HG03097 (cell line): ENCODE measurements at regions not wholly inside any gene's neighbourhood (a gene's known extent, or its start where the extent isn't known, plus 50 kb on each side); places are given as distances from the start of the nearest gene placed in this dataset.

Experiments used
- ATAC-seq: cut with Tn5 transposase; IDR thresholded peaks from one replicate; pipeline ENCODE4 v1.9.1; 2021; ENCODE audit not compliant: unreplicated experiment, low FRiP score

DNA sequence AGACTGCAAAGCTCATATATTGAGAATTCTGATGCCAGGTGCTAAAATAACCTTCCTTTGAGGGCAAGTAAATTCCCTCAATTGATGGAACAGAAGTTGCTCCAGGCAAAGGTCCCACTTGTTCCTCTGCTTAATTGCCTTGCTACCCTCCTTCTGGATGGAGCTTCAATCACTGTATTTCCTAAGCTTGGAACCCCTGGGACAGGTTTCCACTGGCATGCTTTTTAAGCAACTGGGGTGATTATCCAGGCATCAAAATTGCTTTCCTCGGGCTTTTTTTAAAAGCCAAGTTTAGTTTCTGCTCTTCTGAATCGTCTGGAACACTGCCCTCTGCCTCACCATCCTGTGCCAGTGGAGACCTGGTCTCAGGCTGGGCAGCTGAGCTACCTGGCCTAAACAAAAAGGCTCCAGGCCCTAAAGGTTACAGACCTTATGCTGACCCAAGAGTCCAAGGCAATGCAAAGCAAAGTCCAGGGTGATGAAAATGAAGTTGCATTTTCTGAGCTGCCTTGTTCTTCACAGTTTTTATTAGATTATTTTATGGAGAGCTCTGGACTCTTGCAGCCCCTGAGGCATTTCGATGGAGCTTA is 167.9 kb upstream of the CD180 start:
- no peak for ATAC-seq

DNA sequence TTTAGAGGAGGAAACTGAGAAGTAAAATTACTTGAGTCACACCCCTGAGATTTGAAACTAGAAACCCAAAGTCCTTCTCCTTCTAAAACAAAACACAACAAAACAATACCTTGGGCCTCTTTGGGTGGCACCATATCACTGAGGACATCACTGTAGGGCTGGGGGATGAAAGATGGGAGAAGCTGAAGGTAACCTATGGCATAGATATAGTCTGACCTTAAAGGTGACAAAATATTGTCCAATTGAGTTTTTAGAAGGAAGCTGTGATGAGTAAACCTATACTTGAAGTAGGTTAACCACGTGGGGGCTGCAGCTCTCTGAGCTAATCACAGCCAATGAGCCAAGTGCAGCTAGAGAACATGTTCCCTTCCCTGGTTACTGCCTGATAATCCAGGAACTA is 167.4 kb upstream of the CD180 start:
- ATAC-seq: no peak

DNA sequence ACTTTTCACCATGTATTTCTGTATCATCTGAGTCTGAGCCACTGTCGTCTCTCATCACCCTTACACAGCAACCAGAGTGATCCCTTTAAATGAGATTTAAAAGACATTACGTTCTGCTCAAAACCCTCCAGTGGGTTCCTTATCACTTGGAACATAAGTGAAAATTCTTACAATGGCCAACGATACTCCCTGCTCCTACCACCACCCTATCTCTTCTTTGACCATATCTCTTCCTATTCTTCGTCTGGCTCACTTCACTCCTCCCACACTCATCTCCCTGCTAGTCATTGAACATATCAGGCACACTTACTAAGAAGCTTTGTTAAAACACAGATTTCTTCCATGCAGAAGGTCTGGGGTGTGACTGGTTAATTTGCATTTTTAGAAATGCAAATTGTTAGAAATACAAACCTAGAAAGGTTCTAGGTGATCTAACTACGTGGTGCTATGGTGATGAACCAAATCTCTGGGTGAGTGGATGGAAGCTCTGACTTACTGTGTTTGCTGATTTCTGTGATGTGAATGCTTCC is 166.6 kb upstream of the CD180 start:
- ATAC-seq: no peak

DNA sequence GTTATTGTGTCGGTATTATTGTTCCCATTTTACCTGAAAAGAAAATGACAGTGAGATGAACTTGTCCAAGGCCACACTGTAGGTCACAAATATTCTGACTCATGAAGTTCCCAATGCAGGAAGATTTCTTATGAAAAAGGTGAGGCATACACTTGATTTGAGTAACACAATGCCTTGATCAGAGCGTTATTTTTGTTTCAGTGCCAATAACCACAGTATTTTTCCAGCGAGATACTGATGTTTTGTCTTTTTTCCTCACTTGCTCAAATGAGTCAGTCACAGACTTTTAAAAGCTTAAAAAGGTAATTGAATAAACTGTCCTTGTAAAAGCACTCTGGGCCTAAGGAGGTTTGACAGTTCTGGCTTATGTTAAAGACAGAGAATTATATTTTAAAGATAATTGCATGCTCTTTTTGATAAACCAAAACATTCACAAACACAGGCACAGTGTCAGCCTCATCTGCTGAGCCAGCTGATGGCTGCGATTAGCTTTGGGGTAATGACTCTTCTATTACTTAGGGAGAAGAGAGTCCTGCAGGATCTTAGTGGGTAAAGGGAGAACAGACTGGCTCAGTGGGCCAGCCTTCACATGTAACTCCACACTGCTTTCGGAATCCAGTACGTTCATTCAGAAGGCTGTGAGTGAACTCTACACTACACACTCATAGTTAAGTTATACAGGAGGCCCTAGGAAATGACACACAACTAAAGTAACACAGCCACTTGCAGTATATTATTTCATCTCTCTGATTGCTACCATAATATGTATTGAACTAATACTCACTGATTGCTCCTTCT is 165.5 kb upstream of the CD180 start:
- ATAC-seq: no peak

DNA sequence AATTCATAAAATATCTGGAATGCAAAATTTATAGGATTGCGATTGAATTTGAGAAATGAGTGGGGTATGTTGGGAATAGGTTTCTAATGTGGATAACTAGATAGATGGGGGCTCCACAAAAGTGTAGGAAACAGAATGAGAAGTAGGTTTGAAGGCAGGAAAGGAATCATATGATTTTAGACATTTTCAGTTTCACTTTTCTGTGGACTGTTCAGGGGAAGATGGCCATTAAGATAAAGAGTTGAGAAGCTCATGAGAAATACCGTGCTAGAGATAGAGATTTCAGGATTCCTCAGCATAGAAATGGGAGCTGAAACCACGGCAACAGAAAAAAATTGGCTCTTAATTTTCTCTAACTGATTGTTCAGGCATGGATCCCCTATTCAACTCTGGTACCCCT is 163.4 kb upstream of the CD180 start:
- no peak for ATAC-seq

DNA sequence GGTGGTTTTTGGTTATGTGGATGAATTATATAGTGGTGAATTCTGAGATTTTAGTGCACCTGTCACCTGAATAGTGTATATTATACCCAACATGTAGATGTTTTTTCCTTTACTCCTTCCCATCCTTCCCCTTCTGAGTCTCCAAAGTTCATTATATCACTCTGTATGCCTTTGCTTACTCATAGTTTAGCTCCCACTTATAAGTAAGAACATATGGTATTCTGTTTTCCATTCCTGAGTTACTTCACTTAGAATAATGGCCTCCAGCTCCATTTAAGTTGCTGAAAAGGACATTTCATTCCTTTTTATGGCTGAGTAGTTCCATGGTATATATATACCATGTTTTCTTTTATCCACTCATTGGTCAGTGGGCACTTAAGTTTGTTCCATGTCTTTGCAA is 161.6 kb upstream of the CD180 start:
- no peak for ATAC-seq

DNA sequence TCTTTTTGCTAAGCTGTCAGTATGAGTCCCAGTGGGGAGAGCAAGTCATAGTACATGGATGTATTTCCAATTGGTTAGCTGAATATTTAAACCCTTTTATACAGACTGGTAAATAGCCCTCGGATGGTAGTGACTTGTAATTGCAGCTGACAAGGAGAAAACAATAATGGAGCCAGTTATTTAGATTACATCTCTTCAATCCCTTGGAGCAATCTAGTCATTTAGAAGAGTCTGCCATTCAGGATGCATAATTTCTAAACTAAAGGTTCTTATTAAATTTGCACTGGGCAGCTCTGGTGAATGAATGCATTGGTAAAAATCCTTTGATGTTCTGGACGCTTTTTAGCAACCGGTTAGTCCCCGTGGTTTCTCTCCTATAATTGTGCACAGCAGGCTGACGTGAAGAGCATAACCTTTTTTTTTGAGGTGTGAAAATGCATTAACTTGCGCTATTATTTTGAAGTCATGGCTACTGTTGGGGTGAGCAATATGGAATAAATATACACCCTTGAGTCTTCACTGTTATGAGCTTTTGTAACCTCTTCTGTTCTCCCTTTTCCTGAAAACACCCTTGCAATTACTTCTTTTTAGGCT is 158.6 kb upstream of the CD180 start:
- ATAC-seq: no peak

DNA sequence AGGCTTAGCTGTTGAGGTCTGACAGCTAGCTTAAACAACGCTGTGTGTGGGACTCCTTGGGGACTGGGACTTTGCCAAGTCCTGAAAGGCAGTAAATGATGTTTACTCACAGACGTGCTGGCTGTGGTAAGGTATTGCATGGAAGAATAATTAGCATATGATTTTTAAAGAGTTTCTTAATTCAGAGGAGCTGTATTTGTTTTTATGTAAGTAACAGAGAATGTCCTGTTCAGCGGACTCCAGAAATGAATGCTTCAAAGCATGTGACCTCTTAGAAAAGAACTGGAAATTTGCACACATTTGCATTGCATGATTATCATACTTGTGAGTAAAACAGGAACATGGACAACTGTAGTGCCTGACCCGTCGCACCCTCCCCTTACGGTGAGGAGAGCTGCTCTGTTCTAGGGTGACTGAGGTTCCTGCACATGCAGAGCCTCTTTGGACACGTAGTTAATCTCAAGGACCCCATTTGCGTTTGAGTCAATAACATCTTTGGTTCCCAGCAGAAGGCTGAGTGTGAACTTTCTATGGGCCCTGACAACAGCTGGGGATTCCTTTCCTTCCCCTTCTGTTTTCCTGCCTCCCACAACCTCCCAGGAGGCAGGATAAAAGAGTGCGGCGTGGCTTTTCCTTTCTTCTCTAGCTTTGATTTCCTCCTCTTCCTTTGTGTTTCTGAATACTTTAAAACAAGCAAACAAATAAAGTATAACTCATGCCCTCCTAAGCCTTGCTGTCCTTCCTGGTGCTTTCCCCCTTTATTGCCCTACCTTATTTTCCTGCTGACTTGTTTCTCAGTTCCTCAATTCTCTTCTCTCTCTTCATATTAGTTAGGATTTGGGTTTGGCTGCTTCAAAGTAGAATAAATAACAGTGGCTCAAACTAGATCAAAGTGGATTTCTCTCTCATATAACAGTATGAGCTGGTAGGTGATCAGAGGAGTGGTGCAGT is 157.2 kb upstream of the CD180 start:
- ATAC-seq: no peak

DNA sequence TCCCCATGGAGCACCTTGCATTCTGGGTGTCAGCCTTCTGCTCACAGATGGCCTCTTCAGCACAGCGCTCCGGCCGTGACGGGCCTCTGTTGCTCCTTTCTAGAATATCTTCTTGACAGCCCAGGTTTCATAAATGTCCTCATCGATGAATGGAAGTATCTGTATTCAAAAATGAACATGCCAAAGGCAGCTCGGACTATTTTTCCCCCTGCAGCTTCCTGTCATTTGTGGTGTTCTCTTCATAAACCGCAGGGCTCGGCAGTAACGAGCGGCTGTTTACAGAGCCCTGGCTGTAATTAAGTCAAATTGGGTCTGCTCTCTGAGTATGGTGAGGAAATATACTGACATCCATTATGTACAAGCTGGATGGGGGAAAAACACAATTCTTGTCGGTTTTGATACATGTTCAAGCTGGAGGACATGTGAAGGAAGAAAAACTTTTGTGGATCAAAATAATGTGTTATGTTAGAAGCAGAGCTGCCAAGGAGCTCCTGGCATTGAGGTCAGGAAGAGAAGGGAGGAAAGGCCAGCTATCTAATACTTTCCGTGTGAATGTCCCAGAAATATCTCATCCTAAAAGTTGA is 154.1 kb upstream of the CD180 start:
- no peak for ATAC-seq

DNA sequence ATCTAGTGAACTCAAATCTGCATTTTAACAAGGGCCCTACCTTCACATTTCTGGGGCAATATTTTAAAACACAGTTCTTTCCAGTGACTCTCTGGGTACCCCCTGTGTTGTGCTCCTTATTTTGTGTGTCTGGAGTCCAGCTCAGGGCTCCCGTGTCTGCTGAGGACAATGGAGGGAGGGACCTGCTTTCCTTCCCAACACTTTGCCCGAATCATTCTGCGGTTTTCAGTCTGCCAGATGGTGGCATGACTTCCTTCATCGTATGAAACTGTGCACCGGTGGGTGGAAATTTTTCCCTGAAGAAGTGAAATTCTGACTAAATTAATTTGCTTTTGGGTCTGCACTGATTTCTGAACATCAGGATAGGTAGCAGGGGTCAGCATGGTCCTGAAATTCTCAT is 153.6 kb upstream of the CD180 start:
- ATAC-seq: no peak

DNA sequence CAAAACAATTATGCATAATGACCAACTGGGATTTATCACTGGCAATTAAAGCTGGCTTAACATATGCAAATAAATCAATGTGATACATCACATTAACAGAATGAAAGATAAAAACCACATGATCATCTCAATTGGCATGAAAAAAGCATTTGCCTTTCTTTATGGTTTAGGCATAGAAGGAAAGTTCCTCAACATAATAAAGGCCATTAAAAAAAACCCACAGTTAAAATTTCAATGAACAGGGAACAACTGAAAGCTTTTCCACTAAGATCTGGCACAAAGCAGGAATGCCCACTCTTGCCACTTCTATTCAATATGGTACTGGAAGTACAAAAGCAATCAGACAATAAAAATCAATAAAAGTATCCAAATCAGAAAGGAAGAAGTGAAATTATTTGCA is 151.2 kb upstream of the CD180 start:
- ATAC-seq: no peak

DNA sequence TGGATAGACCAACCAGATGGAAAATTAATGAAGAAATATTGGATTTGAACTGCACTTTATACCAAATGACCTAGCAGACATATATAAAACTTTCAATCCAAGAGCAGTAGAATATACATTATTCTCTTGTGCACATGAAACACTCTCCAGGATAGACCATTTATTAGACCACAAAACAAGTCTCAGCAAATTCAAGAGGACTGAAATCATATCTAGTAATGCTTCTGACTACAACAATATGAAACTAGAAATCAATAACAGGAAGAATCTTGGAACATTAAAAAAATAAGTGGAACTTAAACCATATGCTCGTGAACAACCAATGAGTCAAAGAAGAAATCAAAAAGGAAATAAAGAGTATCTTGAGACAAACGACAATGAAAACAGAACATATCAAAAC is 150.0 kb upstream of the CD180 start:
- ATAC-seq: no peak

DNA sequence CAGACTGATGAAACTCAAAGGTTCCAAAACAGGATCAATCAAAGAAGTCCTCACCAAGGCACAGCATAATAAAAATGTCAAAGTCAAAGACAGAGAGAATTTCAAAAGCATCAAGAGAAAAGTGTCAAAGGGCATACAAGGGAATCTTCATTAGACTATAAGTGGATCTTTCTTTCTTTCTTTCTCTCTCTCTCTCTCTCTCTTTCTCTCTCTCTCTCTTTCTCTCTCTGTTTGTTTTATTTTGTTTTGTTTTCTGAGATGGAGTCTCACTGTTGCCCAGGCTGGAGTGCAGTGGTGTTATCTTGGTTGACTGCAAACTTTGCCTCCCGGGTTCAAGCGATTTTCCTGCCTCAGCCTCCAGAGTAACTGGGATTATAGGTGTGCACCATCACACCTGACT is 148.3 kb upstream of the CD180 start:
- ATAC-seq: no peak

DNA sequence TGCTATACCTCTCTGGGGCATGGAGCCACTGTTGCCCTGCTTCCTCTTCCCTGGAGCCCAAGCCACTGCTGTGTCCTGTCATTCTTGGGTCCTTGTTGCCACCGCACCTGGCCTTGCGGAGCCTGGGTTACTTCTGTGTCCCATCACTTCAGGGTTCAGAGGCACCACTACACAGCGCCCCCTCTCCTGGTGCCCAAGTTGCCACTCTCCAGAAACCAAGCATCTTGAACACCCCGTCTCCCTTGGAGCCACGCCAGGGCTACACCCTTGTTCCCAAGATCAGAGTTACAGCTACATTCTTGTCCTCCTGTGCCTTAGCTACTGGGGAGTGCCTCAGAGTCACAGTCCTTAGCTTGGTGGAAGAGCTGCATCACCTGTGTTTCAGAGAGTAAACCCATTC is 147.2 kb upstream of the CD180 start:
- ATAC-seq: no peak

DNA sequence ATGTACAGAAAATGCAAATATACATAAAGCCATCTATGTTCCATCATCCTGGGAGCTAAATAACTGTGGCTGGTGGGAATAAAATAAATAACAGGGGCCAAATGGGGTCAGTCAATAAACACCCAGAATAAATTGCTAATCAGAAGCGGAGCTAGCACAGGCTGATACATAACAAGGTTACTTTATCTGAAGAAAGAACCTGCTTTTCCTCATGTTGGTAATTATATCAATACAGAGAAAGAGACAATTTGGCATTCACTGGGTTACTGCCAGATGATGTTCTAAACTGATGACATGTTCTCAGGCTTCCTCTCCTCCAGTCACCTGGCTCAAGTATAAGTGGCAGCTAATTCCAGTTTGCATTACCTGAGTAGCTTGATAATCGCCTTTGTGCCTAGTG is 144.9 kb upstream of the CD180 start:
- ATAC-seq: no peak

DNA sequence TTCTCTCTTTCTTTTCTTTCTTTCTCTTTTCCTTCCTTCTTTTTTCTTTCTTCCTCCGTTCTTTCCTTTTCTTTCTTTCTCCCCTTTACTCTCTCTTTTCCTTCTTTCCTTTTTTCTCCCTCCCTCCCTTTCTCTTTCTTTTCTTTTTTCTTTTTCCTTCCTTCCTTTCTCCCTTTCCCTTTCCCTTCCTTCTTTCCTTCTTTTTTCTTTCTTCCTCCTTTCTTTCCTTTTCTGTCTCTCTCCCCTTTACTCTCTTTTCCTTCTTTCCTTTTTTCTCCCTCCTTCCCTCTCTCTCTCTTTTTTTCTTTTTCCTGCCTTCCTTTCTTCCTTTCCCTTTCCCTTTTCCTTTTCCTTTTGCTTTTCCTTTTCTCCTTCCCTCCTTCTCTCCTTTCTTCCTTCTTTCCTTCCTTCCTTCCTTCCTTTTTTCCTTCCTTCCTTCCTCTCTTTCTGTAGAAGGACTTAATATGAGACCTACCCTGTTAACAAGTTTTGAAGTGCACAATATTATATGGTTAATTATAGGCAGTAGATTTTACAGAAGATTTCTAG is 142.7 kb upstream of the CD180 start:
- ATAC-seq: no peak

DNA sequence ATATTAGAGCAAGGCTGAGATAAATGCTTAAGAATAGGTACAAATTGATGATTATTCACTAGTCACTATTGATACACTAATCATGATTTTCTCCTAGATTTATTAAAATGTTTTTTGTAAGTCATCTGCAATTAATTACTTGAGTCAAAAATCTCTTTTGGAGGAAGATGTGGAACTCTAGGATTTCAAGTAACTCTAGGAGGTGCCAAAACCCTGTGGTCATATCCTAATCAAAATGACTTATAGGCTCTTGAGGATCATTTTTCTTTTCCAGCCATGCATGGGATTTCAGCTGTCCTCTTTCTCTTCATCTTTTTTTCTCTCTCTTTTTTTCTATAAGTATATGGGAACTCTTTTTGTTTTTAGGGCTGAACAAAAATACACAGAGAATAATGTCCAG is 141.8 kb upstream of the CD180 start:
- ATAC-seq: no peak

DNA sequence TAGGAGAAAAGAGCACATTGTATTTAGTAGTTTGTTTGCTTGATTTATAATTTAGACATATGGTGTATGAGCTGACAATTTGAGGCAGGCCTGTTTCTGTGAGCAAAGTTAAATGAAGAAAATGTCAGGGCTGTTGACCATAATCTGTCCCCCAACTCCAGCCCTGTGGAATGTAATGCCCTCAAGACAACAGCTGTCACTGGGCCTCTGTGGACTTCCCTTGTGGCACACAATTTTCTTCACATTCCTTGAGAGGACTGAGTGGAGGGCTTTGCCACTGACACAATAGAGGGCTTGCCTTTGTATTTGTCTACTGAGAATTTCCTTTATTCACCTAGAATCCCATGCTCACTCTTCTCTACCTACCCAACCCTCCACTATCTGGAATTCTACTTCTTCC is 141.2 kb upstream of the CD180 start:
- ATAC-seq: no peak

DNA sequence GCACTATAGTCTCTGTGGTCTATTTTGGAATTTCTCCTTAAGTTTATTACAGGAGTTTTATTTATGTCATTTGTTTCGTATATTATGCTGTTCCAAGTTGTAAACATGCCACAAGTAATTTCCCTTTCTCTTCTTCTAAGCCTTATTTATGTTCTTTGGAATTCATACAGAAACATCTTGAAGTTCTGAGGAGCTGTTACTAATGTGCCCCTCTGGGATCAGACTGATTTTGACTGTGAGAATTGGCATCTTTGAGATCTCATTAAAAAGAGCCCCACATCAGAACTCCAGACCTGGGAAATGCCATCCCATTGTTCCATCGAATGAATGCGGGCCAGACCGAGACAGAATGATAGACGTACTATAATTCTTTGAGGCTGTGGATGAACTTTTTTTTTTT is 138.8 kb upstream of the CD180 start:
- ATAC-seq: no peak

DNA sequence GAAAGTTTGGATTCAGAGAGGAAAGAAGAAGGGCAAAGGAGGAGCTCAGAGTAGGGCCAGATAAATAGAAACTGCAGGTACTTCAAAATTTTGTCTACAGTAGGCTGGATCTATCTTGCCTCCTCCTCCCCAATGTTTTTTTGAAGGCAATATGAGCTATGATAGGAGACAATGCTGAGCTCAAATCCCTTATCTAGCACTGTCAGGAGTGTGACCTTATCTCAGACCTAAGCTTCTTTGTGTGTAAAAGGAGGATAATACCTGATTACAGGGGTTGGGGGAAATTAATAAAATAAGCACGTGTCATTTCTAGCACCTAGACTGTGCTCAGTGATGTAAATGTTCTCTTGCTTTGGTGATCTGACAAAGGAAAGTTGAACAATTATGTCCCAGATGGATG is 137.8 kb upstream of the CD180 start:
- ATAC-seq: no peak
